GM12891 (cell line): ENCODE measurements at regions not wholly inside any gene's neighbourhood (a gene's known extent, or its start where the extent isn't known, plus 50 kb on each side); places are given as distances from the start of the nearest gene placed in this dataset.

Source experiments
- POLR2A ChIP-seq: IDR thresholded peaks from 2 replicates; pipeline ENCODE4 v1.6.1; 2011; ENCODE audit warnings: low read depth, low read length, control low read depth
- TAF1 ChIP-seq: IDR thresholded peaks from 2 replicates; pipeline ENCODE4 v1.6.1; 2011; ENCODE audit warnings: low read depth, low read length, control low read depth

GRCh38 chr6:114524081-114524480, 181.3 kb upstream of the HS3ST5 start:
- TF ChIP-seq POLR2A, result no peak
- no peak for TF ChIP-seq TAF1
